ENCODE measurements at regions not wholly inside any gene's neighbourhood (a gene's known extent, or its start where the extent isn't known, plus 50 kb on each side); places are given as distances from the start of the nearest gene placed in this dataset.

GRCh38 chr6:169975286-169975685 lies 223.9 kb downstream of the ERMARD start:
- no peak for TF ChIP-seq CTCF (conservative IDR thresholded peaks at IDR 0.05)
- no peak for TF ChIP-seq ZFX (IDR thresholded peaks at IDR 0.05)

Measured in C4-2B (cell line).